ENCODE measurements at regions not wholly inside any gene's neighbourhood (a gene's known extent, or its start where the extent isn't known, plus 50 kb on each side); places are given as distances from the start of the nearest gene placed in this dataset.
A peak's percentile ranks its signal among the peaks of the same experiment; 100 is the strongest.
"Not testable (repeated sequence)": the region's sequence is repeated elsewhere in the genome, so short reads cannot be mapped to it uniquely, and the experiment has no call there.

GRCh38 chr1:220444586-220444985 is 83.3 kb upstream of the MARK1 start:
- H3K4me3 ChIP-seq (ENCODE audit: low read length); H3K36me3 ChIP-seq (ENCODE audit: control insufficient read depth, insufficient read depth, low read length, severe bottlenecking); H3K9me3 ChIP-seq (ENCODE audit: control insufficient read depth, low read length); DNase-seq (ENCODE audit: low read depth); H3K4me1 ChIP-seq (ENCODE audit: control insufficient read depth, insufficient read depth, low read length); H3K27me3 ChIP-seq (replicated peaks; ENCODE audit: control insufficient read depth, insufficient read depth, low read length); H3K9ac ChIP-seq (ENCODE audit: low read length): not testable (repeated sequence)

GRCh38 chr1:220441211-220441610 is 86.7 kb upstream of the MARK1 start:
- Histone ChIP-seq H3K4me3 (ENCODE audit: low read length) (no peak overlapping the region), H3K36me3 (ENCODE audit: control insufficient read depth, insufficient read depth, low read length, severe bottlenecking) (no peaks in the 10 kb centered on the region), H3K9ac (ENCODE audit: low read length) (no peak overlapping the region), H3K9me3 (ENCODE audit: control insufficient read depth, low read length) (no peaks in the 10 kb centered on the region), H3K4me1 (ENCODE audit: control insufficient read depth, insufficient read depth, low read length) (no peaks in the 10 kb centered on the region), H3K27me3 (replicated peaks; ENCODE audit: control insufficient read depth, insufficient read depth, low read length) (no peaks in the 10 kb centered on the region)
- no peak for DNase-seq (ENCODE audit: low read depth)

- Histone ChIP-seq H3K4me1 (ENCODE audit: control insufficient read depth, insufficient read depth, low read length) (no peaks in the 10 kb centered on the region), H3K36me3 (ENCODE audit: control insufficient read depth, insufficient read depth, low read length, severe bottlenecking) (no peaks in the 10 kb centered on the region), H3K9me3 (ENCODE audit: control insufficient read depth, low read length) (no peaks in the 10 kb centered on the region), H3K4me3 (ENCODE audit: low read length) (no peak overlapping the region), H3K27me3 (replicated peaks; ENCODE audit: control insufficient read depth, insufficient read depth, low read length) (peaks cover 8% of the 10 kb centered on the region), H3K9ac (ENCODE audit: low read length) (no peak overlapping the region)
- no peak for DNase-seq (ENCODE audit: low read depth)
Measured at GRCh38 chr1:220438741-220439140, 89.2 kb upstream of the MARK1 start.

GRCh38 chr1:220432408-220432807 is 95.5 kb upstream of the MARK1 start:
- peaks cover under 1% of the 10 kb centered on the region for H3K4me1 ChIP-seq (ENCODE audit: control insufficient read depth, insufficient read depth, low read length)
- no peaks in the 10 kb centered on the region for H3K36me3 ChIP-seq (ENCODE audit: control insufficient read depth, insufficient read depth, low read length, severe bottlenecking)
- H3K9me3 ChIP-seq (ENCODE audit: control insufficient read depth, low read length) = no peaks in the 10 kb centered on the region
- H3K9ac ChIP-seq (ENCODE audit: low read length) = no peak overlapping the region
- DNase-seq (ENCODE audit: low read depth) = no peak
- H3K4me3 ChIP-seq (ENCODE audit: low read length) = no peak overlapping the region
- peaks cover 8% of the 10 kb centered on the region for H3K27me3 ChIP-seq (replicated peaks; ENCODE audit: control insufficient read depth, insufficient read depth, low read length)

GRCh38 chr1:220431554-220432239 is 96.2 kb upstream of the MARK1 start:
- no peaks in the 10 kb centered on the region for H3K9me3 ChIP-seq (ENCODE audit: control insufficient read depth, low read length)
- peaks cover 7% of the 10 kb centered on the region for H3K4me1 ChIP-seq (ENCODE audit: control insufficient read depth, insufficient read depth, low read length)
- H3K9ac ChIP-seq (ENCODE audit: low read length) = no peak overlapping the region
- no peaks in the 10 kb centered on the region for H3K36me3 ChIP-seq (ENCODE audit: control insufficient read depth, insufficient read depth, low read length, severe bottlenecking)
- DNase-seq (ENCODE audit: low read depth) = no peak
- H3K4me3 ChIP-seq (ENCODE audit: low read length) = no peak overlapping the region
- peaks cover 8% of the 10 kb centered on the region for H3K27me3 ChIP-seq (replicated peaks; ENCODE audit: control insufficient read depth, insufficient read depth, low read length)

GRCh38 chr1:220430586-220430985 is 97.3 kb upstream of the MARK1 start:
- no peaks in the 10 kb centered on the region for H3K9me3 ChIP-seq (ENCODE audit: control insufficient read depth, low read length)

GRCh38 chr1:220430059-220430458 is 97.9 kb upstream of the MARK1 start:
- Histone ChIP-seq H3K27me3 (replicated peaks; ENCODE audit: control insufficient read depth, insufficient read depth, low read length) (peaks cover 8% of the 10 kb centered on the region), H3K36me3 (ENCODE audit: control insufficient read depth, insufficient read depth, low read length, severe bottlenecking) (no peaks in the 10 kb centered on the region), H3K9me3 (ENCODE audit: control insufficient read depth, low read length) (no peaks in the 10 kb centered on the region), H3K4me1 (ENCODE audit: control insufficient read depth, insufficient read depth, low read length) (peaks cover 9% of the 10 kb centered on the region), H3K9ac (ENCODE audit: low read length) (no peak overlapping the region), H3K4me3 (ENCODE audit: low read length) (no peak overlapping the region)
- DNase-seq (ENCODE audit: low read depth) = peak; percentile 15

More at GRCh38 chr1:220430586-220430985, 97.3 kb upstream of the MARK1 start:
- Histone ChIP-seq H3K4me3 (ENCODE audit: low read length) (no peak overlapping the region), H3K27me3 (replicated peaks; ENCODE audit: control insufficient read depth, insufficient read depth, low read length) (peaks cover 8% of the 10 kb centered on the region), H3K4me1 (ENCODE audit: control insufficient read depth, insufficient read depth, low read length) (peaks cover 9% of the 10 kb centered on the region), H3K36me3 (ENCODE audit: control insufficient read depth, insufficient read depth, low read length, severe bottlenecking) (no peaks in the 10 kb centered on the region), H3K9ac (ENCODE audit: low read length) (no peak overlapping the region)
- no peak for DNase-seq (ENCODE audit: low read depth)

- Histone ChIP-seq H3K36me3 (ENCODE audit: control insufficient read depth, insufficient read depth, low read length, severe bottlenecking) (no peaks in the 10 kb centered on the region), H3K9me3 (ENCODE audit: control insufficient read depth, low read length) (no peaks in the 10 kb centered on the region), H3K9ac (ENCODE audit: low read length) (no peak overlapping the region), H3K27me3 (replicated peaks; ENCODE audit: control insufficient read depth, insufficient read depth, low read length) (no peaks in the 10 kb centered on the region), H3K4me3 (ENCODE audit: low read length) (no peak overlapping the region), H3K4me1 (ENCODE audit: control insufficient read depth, insufficient read depth, low read length) (peaks cover 9% of the 10 kb centered on the region)
- DNase-seq (ENCODE audit: low read depth) = peak; percentile 43
Measured at GRCh38 chr1:220426989-220427388, 100.9 kb upstream of the MARK1 start.

- Histone ChIP-seq H3K9me3 (ENCODE audit: control insufficient read depth, low read length) (no peaks in the 10 kb centered on the region), H3K9ac (ENCODE audit: low read length) (no peak overlapping the region), H3K36me3 (ENCODE audit: control insufficient read depth, insufficient read depth, low read length, severe bottlenecking) (no peaks in the 10 kb centered on the region), H3K27me3 (replicated peaks; ENCODE audit: control insufficient read depth, insufficient read depth, low read length) (no peaks in the 10 kb centered on the region), H3K4me3 (ENCODE audit: low read length) (no peak overlapping the region), H3K4me1 (ENCODE audit: control insufficient read depth, insufficient read depth, low read length) (peaks cover 20% of the 10 kb centered on the region)
- no peak for DNase-seq (ENCODE audit: low read depth)
Measured at GRCh38 chr1:220425852-220426251, 102.1 kb upstream of the MARK1 start.

- Histone ChIP-seq H3K36me3 (ENCODE audit: control insufficient read depth, insufficient read depth, low read length, severe bottlenecking) (no peaks in the 10 kb centered on the region), H3K4me3 (ENCODE audit: low read length) (no peak overlapping the region), H3K27me3 (replicated peaks; ENCODE audit: control insufficient read depth, insufficient read depth, low read length) (no peaks in the 10 kb centered on the region), H3K9me3 (ENCODE audit: control insufficient read depth, low read length) (peaks cover 3% of the 10 kb centered on the region), H3K4me1 (ENCODE audit: control insufficient read depth, insufficient read depth, low read length) (peaks cover 15% of the 10 kb centered on the region), H3K9ac (ENCODE audit: low read length) (no peak overlapping the region)
- peak; percentile 10 for DNase-seq (ENCODE audit: low read depth)
Measured at GRCh38 chr1:220421508-220421907, 106.4 kb upstream of the MARK1 start.

- H3K36me3 ChIP-seq (ENCODE audit: control insufficient read depth, insufficient read depth, low read length, severe bottlenecking) = no peaks in the 10 kb centered on the region
- DNase-seq (ENCODE audit: low read depth) = no peak
- no peak overlapping the region for H3K9ac ChIP-seq (ENCODE audit: low read length)
- peaks cover 15% of the 10 kb centered on the region for H3K4me1 ChIP-seq (ENCODE audit: control insufficient read depth, insufficient read depth, low read length)
- H3K9me3 ChIP-seq (ENCODE audit: control insufficient read depth, low read length) = peaks cover 3% of the 10 kb centered on the region
- H3K27me3 ChIP-seq (replicated peaks; ENCODE audit: control insufficient read depth, insufficient read depth, low read length) = no peaks in the 10 kb centered on the region
- H3K4me3 ChIP-seq (ENCODE audit: low read length) = no peak overlapping the region
Measured at GRCh38 chr1:220420726-220421125, 107.2 kb upstream of the MARK1 start.

GRCh38 chr1:220412382-220412781 is 115.6 kb upstream of the MARK1 start:
- not testable (repeated sequence) for H3K27me3 ChIP-seq (replicated peaks; ENCODE audit: control insufficient read depth, insufficient read depth, low read length); H3K9ac ChIP-seq (ENCODE audit: low read length); H3K36me3 ChIP-seq (ENCODE audit: control insufficient read depth, insufficient read depth, low read length, severe bottlenecking); H3K9me3 ChIP-seq (ENCODE audit: control insufficient read depth, low read length); DNase-seq (ENCODE audit: low read depth); H3K4me3 ChIP-seq (ENCODE audit: low read length)
- H3K4me1 ChIP-seq (ENCODE audit: control insufficient read depth, insufficient read depth, low read length) = peaks cover 26% of the 10 kb centered on the region

Data from adipocyte (in vitro differentiated cells).